ENCODE measurements at regions not wholly inside any gene's neighbourhood (a gene's known extent, or its start where the extent isn't known, plus 50 kb on each side); places are given as distances from the start of the nearest gene placed in this dataset.
A peak's percentile ranks its signal among the peaks of the same experiment; 100 is the strongest.

GRCh38 chr17:83185023-83186002, 105.9 kb downstream of the METRNL start:
- no peak for ATAC-seq (ENCODE audit: insufficient read depth, low read depth)
- Histone ChIP-seq H3K4me2 (ENCODE audit: insufficient read depth, low read length) (no peak overlapping the region), H2AFZ (ENCODE audit: low read depth, low read length) (no peak overlapping the region), H3K27ac (ENCODE audit: low read length) (no peak overlapping the region), H4K20me1 (ENCODE audit: insufficient read depth, low read length) (no peaks in the 10 kb centered on the region), H3K36me3 (ENCODE audit: insufficient read depth, low read length) (no peaks in the 10 kb centered on the region), H3K4me3 (ENCODE audit: low read depth in 1 of 2, low read length in 2 of 2) (no peak overlapping the region), H3K9ac (ENCODE audit: low read depth, low read length) (no peak overlapping the region), H3K4me1 (ENCODE audit: insufficient read depth, low read length) (no peaks in the 10 kb centered on the region), H3K9me3 (ENCODE audit: insufficient read depth, low read length, severe bottlenecking) (no peaks in the 10 kb centered on the region), H3K79me2 (ENCODE audit: insufficient read depth, low read length) (no peaks in the 10 kb centered on the region), H3K27me3 (ENCODE audit: insufficient read depth, low read length, poor library complexity) (peaks cover 3% of the 10 kb centered on the region)
- DNase-seq: no peak
- TF ChIP-seq EZH2 (IDR thresholded peaks at IDR 0.05; ENCODE audit: borderline replicate concordance, low read depth, low read length, severe bottlenecking) (no peak), CTCF (IDR thresholded peaks at IDR 0.05; ENCODE audit: borderline replicate concordance, extremely low read depth, low read length, poor library complexity, severe bottlenecking) (no peak)

GRCh38 chr17:83186226-83186625, 106.8 kb downstream of the METRNL start:
- Histone ChIP-seq H3K4me2 (ENCODE audit: insufficient read depth, low read length) (no peak overlapping the region), H2AFZ (ENCODE audit: low read depth, low read length) (no peak overlapping the region), H3K27ac (ENCODE audit: low read length) (no peak overlapping the region), H3K4me1 (ENCODE audit: insufficient read depth, low read length) (no peaks in the 10 kb centered on the region), H3K79me2 (ENCODE audit: insufficient read depth, low read length) (no peaks in the 10 kb centered on the region), H3K9me3 (ENCODE audit: insufficient read depth, low read length, severe bottlenecking) (no peaks in the 10 kb centered on the region), H3K36me3 (ENCODE audit: insufficient read depth, low read length) (no peaks in the 10 kb centered on the region), H3K4me3 (ENCODE audit: low read depth in 1 of 2, low read length in 2 of 2) (no peak overlapping the region), H3K27me3 (ENCODE audit: insufficient read depth, low read length, poor library complexity) (peaks cover 3% of the 10 kb centered on the region), H4K20me1 (ENCODE audit: insufficient read depth, low read length) (no peaks in the 10 kb centered on the region), H3K9ac (ENCODE audit: low read depth, low read length) (no peak overlapping the region)
- DNase-seq (peak; percentile 7), ATAC-seq (ENCODE audit: insufficient read depth, low read depth) (no peak)
- no peak for TF ChIP-seq CTCF (IDR thresholded peaks at IDR 0.05; ENCODE audit: borderline replicate concordance, extremely low read depth, low read length, poor library complexity, severe bottlenecking)
- TF ChIP-seq EZH2 (IDR thresholded peaks at IDR 0.05; ENCODE audit: borderline replicate concordance, low read depth, low read length, severe bottlenecking): no peak

GRCh38 chr17:83186751-83187421, 107.5 kb downstream of the METRNL start:
- no peak for ATAC-seq (ENCODE audit: insufficient read depth, low read depth)
- Histone ChIP-seq H2AFZ (ENCODE audit: low read depth, low read length) (no peak overlapping the region), H3K4me2 (ENCODE audit: insufficient read depth, low read length) (no peak overlapping the region), H3K27ac (ENCODE audit: low read length) (no peak overlapping the region), H3K9me3 (ENCODE audit: insufficient read depth, low read length, severe bottlenecking) (no peaks in the 10 kb centered on the region), H3K9ac (ENCODE audit: low read depth, low read length) (no peak overlapping the region), H3K27me3 (ENCODE audit: insufficient read depth, low read length, poor library complexity) (peaks cover 3% of the 10 kb centered on the region), H3K79me2 (ENCODE audit: insufficient read depth, low read length) (no peaks in the 10 kb centered on the region), H3K4me3 (ENCODE audit: low read depth in 1 of 2, low read length in 2 of 2) (no peak overlapping the region), H3K36me3 (ENCODE audit: insufficient read depth, low read length) (no peaks in the 10 kb centered on the region), H3K4me1 (ENCODE audit: insufficient read depth, low read length) (no peaks in the 10 kb centered on the region), H4K20me1 (ENCODE audit: insufficient read depth, low read length) (no peaks in the 10 kb centered on the region)
- DNase-seq: peak; percentile 2
- TF ChIP-seq EZH2 (IDR thresholded peaks at IDR 0.05; ENCODE audit: borderline replicate concordance, low read depth, low read length, severe bottlenecking) (no peak), CTCF (IDR thresholded peaks at IDR 0.05; ENCODE audit: borderline replicate concordance, extremely low read depth, low read length, poor library complexity, severe bottlenecking) (no peak)

Data from DND-41 (cell line).